Gastroesophageal sphincter (tissue), 4 donors: ENCODE measurements at regions not wholly inside any gene's neighbourhood (a gene's known extent, or its start where the extent isn't known, plus 50 kb on each side); places are given as distances from the start of the nearest gene placed in this dataset.

Experiments
- ATAC-seq: fragments of 150-250 bp; one replicate; pipeline ENCODE4 v1.9.1; 2016; ENCODE audit warnings: mild to moderate bottlenecking, moderate library complexity
- H3K27ac ChIP-seq, 4 donors: fragments of 200-600 bp; sonication (generic) in 3 of 4; 1 replicate in 3 of 4; 2 replicates in 1 of 4; pipeline ENCODE4 v1.5.1; 2016 to 2019
- H3K27me3 ChIP-seq: fragments of 200-600 bp; sonication (generic); one replicate; pipeline ENCODE4 v1.5.1; 2019
- H3K36me3 ChIP-seq, 2 donors: fragments of 200-600 bp; sonication (generic); one replicate each; pipeline ENCODE4 v1.5.1; 2019; ENCODE audit warnings: control low read depth in 1 of 2
- H3K4me1 ChIP-seq, 3 donors: fragments of 200-600 bp; sonication (generic); 1 replicate in 2 of 3; 2 replicates in 1 of 3; pipeline ENCODE4 v1.5.1; 2016 to 2019; ENCODE audit warnings: control low read depth in 2 of 3
- H3K4me3 ChIP-seq, 2 donors: fragments of 200-600 bp; sonication (generic); one replicate each; pipeline ENCODE4 v1.5.1; 2019; ENCODE audit warnings: mild to moderate bottlenecking in 1 of 2, moderate library complexity in 1 of 2
- H3K9me3 ChIP-seq, 3 donors: fragments of 200-600 bp; sonication (generic); one replicate each; pipeline ENCODE4 v1.5.1; 2017 to 2019; ENCODE audit warnings: control low read depth in 2 of 3
- EP300 ChIP-seq: sonication (generic); formaldehyde crosslinking; IDR thresholded peaks from one replicate; pipeline ENCODE4 v1.6.1; 2017; ENCODE audit warnings: antibody characterized with exemption, mild to moderate bottlenecking
- POLR2A ChIP-seq, 2 donors: fragments of 450-650 bp; IDR thresholded peaks; one replicate each; pipeline ENCODE4 v1.6.1; 2017; ENCODE audit warnings: antibody characterized with exemption in 2 of 2, mild to moderate bottlenecking in 2 of 2, moderate library complexity in 1 of 2
- POLR2AphosphoS5 ChIP-seq: sonication (generic); formaldehyde crosslinking; IDR thresholded peaks from one replicate; pipeline ENCODE4 v1.6.1; 2017; ENCODE audit warnings: antibody characterized with exemption
- WGBS, 2 donors: methylation state at CpG; one replicate each; pipeline ENCODE4 v1.1.5; 2018; ENCODE audit warnings: low coverage in 1 of 2; 5-methylcytosine and 5-hydroxymethylcytosine counted together
- TF ChIP-seq, protein P1 (sequence below), 4 experiments: fragments of 200-600 bp in 2 of 4; fragments of 450-650 bp in 2 of 4; sonication (generic) in 1 of 4; IDR thresholded peaks; one replicate each; pipeline ENCODE4 v1.5.1; 2017 to 2019; ENCODE audit warnings: antibody characterized with exemption in 4 of 4, mild to moderate bottlenecking in 2 of 4, moderate library complexity in 2 of 4

DNA sequence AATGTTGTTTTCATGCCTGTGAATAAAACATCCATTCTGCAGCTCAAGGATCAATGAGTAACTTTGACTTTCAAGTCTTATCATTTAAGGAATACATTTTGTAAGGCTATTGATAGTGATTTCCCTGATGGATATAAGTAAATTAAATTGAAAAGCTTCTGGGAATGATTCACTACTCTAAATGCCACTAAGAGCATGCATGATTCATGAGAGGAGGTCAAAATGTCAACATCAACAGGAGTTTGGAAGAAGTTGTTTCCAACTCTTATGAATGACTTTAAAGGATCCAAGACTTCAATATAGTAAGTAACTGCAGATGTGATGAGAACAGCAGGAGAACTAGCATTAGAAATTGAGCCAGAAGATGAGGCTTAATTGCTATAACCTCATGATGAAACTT is 1487.3 kb downstream of the PCDH7 start:
- no peak for ATAC-seq
- Histone ChIP-seq H3K27ac (no peak overlapping the region), H3K4me3 (no peak overlapping the region), H3K36me3 (no peaks in the 10 kb centered on the region), H3K27me3 (no peaks in the 10 kb centered on the region), H3K9me3 (peaks cover 0 to 26% (median 0%) of the 10 kb centered on the region in 3 donors), H3K4me1 (no peaks in the 10 kb centered on the region)
- TF ChIP-seq POLR2A (IDR thresholded peaks at IDR 0.05): no peak
- TF ChIP-seq EP300: no peak
- TF ChIP-seq, protein P1, sequence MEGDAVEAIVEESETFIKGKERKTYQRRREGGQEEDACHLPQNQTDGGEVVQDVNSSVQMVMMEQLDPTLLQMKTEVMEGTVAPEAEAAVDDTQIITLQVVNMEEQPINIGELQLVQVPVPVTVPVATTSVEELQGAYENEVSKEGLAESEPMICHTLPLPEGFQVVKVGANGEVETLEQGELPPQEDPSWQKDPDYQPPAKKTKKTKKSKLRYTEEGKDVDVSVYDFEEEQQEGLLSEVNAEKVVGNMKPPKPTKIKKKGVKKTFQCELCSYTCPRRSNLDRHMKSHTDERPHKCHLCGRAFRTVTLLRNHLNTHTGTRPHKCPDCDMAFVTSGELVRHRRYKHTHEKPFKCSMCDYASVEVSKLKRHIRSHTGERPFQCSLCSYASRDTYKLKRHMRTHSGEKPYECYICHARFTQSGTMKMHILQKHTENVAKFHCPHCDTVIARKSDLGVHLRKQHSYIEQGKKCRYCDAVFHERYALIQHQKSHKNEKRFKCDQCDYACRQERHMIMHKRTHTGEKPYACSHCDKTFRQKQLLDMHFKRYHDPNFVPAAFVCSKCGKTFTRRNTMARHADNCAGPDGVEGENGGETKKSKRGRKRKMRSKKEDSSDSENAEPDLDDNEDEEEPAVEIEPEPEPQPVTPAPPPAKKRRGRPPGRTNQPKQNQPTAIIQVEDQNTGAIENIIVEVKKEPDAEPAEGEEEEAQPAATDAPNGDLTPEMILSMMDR (IDR thresholded peaks at IDR 0.05): no peak
- no peak for TF ChIP-seq POLR2AphosphoS5

- no peaks in the 10 kb centered on the region for H3K9me3 ChIP-seq
- 82% methylated on average over 3 of the region's 10 CpGs; no CpG with 5 or more reads in 1 of the 2 donors for WGBS, 2 donors
- ATAC-seq: peak; percentile 19
- H3K4me1 ChIP-seq: no peaks in the 10 kb centered on the region
- H3K27me3 ChIP-seq: no peaks in the 10 kb centered on the region
- no peak overlapping the region for H3K4me3 ChIP-seq
- no peak for TF ChIP-seq POLR2AphosphoS5
- TF ChIP-seq, protein P1 (IDR thresholded peaks at IDR 0.05): no peak
- H3K36me3 ChIP-seq: no peaks in the 10 kb centered on the region
- H3K27ac ChIP-seq: no peak overlapping the region
Measured at GRCh38 chr4:32215277-32215676, 1495.1 kb downstream of the PCDH7 start.

GRCh38 chr4:32216502-32216901 is 1496.3 kb downstream of the PCDH7 start:
- no peaks in the 10 kb centered on the region for H3K9me3 ChIP-seq
- H3K4me3 ChIP-seq: no peak overlapping the region
- no peak overlapping the region for H3K27ac ChIP-seq
- no peaks in the 10 kb centered on the region for H3K27me3 ChIP-seq
- no peaks in the 10 kb centered on the region for H3K36me3 ChIP-seq
- TF ChIP-seq EP300 (no peak), POLR2AphosphoS5 (no peak), POLR2A (IDR thresholded peaks at IDR 0.05) (no peak)
- TF ChIP-seq, protein P1 (IDR thresholded peaks at IDR 0.05): no peak
- no peak for ATAC-seq
- no CpG with 5 or more reads among the region's 9 CpGs for WGBS, 2 donors
- H3K4me1 ChIP-seq: no peaks in the 10 kb centered on the region

GRCh38 chr4:32219306-32220075 is 1499.3 kb downstream of the PCDH7 start:
- Histone ChIP-seq H3K27ac (no peak overlapping the region), H3K36me3 (no peaks in the 10 kb centered on the region), H3K4me1 (no peaks in the 10 kb centered on the region), H3K9me3 (peaks cover 0 to 6% (median 0%) of the 10 kb centered on the region in 3 donors), H3K27me3 (no peaks in the 10 kb centered on the region), H3K4me3 (no peak overlapping the region)
- 19 to 46% methylated on average over 3 of the region's 3 CpGs for WGBS, 2 donors
- TF ChIP-seq EP300 (no peak), POLR2AphosphoS5 (no peak), POLR2A (IDR thresholded peaks at IDR 0.05) (no peak)
- TF ChIP-seq, protein P1 (IDR thresholded peaks at IDR 0.05): no peak
- no peak for ATAC-seq

DNA sequence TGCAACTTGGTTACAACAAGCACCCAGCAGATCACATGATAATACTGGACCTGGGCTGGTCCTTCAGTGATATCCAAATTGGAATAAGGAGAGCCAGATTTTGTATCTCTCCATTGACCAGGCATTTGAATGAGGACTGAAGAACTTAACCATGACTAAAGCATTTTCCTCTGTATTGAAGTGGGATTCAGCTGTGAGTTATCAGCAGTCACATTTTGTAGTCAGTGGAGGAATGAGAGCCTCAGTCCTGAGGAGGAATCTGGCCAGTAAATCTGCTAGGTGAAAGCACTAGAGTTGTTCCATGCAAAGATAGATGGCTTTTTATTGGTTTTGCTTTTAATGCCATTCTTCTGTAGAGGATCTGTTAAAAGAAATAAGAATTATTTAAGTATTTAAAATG is 1506.0 kb downstream of the PCDH7 start:
- Histone ChIP-seq H3K27me3 (no peaks in the 10 kb centered on the region), H3K27ac (no peak overlapping the region), H3K36me3 (no peaks in the 10 kb centered on the region), H3K9me3 (peaks cover 0 to 7% (median 0%) of the 10 kb centered on the region in 3 donors), H3K4me3 (no peak overlapping the region), H3K4me1 (no peaks in the 10 kb centered on the region)
- TF ChIP-seq POLR2AphosphoS5 (no peak), EP300 (no peak), POLR2A (IDR thresholded peaks at IDR 0.05) (no peak)
- TF ChIP-seq, protein P1 (IDR thresholded peaks at IDR 0.05): no peak
- ATAC-seq: no peak
